GM21390 (cell line): ENCODE measurements at regions not wholly inside any gene's neighbourhood (a gene's known extent, or its start where the extent isn't known, plus 50 kb on each side); places are given as distances from the start of the nearest gene placed in this dataset.

ENCODE experiments used
- ATAC-seq: cut with Tn5 transposase; IDR thresholded peaks from one replicate; pipeline ENCODE4 v1.9.1; 2021; ENCODE audit not compliant: unreplicated experiment

GRCh38 chr16:73846007-73846330, 450.6 kb upstream of the PSMD7 start:
- ATAC-seq = no peak

- ATAC-seq = no peak
Measured at GRCh38 chr16:73845238-73846006, 451.2 kb upstream of the PSMD7 start.

GRCh38 chr16:73840728-73841127, 455.9 kb upstream of the PSMD7 start:
- ATAC-seq = no peak

- ATAC-seq = no peak
Measured at GRCh38 chr16:73831220-73831619, 465.4 kb upstream of the PSMD7 start.

GRCh38 chr16:73823205-73823849, 473.3 kb upstream of the PSMD7 start:
- no peak for ATAC-seq

- no peak for ATAC-seq
Measured at GRCh38 chr16:73817526-73818324, 478.9 kb upstream of the PSMD7 start.

GRCh38 chr16:73813527-73813926, 483.1 kb upstream of the PSMD7 start:
- no peak for ATAC-seq

- no peak for ATAC-seq
Measured at GRCh38 chr16:73804456-73804855, 492.2 kb upstream of the PSMD7 start.

- ATAC-seq = no peak
Measured at GRCh38 chr16:73798471-73798870, 498.1 kb upstream of the PSMD7 start.

GRCh38 chr16:73797115-73797514, 499.5 kb upstream of the PSMD7 start:
- no peak for ATAC-seq

GRCh38 chr16:73796241-73796640, 500.4 kb upstream of the PSMD7 start:
- no peak for ATAC-seq

GRCh38 chr16:73794994-73795393, 501.6 kb upstream of the PSMD7 start:
- no peak for ATAC-seq

GRCh38 chr16:73793871-73794437, 502.7 kb upstream of the PSMD7 start:
- ATAC-seq = no peak

- no peak for ATAC-seq
Measured at GRCh38 chr16:73793260-73793659, 503.4 kb upstream of the PSMD7 start.

GRCh38 chr16:73792199-73793020, 504.2 kb upstream of the PSMD7 start:
- ATAC-seq = no peak

- ATAC-seq = no peak
Measured at GRCh38 chr16:73781297-73781696, 515.3 kb upstream of the PSMD7 start.

- ATAC-seq = no peak
Measured at GRCh38 chr16:73778887-73779286, 517.7 kb upstream of the PSMD7 start.

- no peak for ATAC-seq
Measured at GRCh38 chr16:73775841-73776388, 520.7 kb upstream of the PSMD7 start.

GRCh38 chr16:73771196-73772064, 525.2 kb upstream of the PSMD7 start:
- ATAC-seq = no peak

GRCh38 chr16:73768786-73769203, 527.8 kb upstream of the PSMD7 start:
- ATAC-seq = no peak
